GDM1 (cell line): ENCODE measurements at regions not wholly inside any gene's neighbourhood (a gene's known extent, or its start where the extent isn't known, plus 50 kb on each side); places are given as distances from the start of the nearest gene placed in this dataset.
A peak's percentile ranks its signal among the peaks of the same experiment; 100 is the strongest.
"Not testable (repeated sequence)": the region's sequence is repeated elsewhere in the genome, so short reads cannot be mapped to it uniquely, and the experiment has no call there.

Experiments
- DNase-seq: peaks from one replicate; lab custom pipeline; 2025; lab: John Stamatoyannopoulos, UW

DNA sequence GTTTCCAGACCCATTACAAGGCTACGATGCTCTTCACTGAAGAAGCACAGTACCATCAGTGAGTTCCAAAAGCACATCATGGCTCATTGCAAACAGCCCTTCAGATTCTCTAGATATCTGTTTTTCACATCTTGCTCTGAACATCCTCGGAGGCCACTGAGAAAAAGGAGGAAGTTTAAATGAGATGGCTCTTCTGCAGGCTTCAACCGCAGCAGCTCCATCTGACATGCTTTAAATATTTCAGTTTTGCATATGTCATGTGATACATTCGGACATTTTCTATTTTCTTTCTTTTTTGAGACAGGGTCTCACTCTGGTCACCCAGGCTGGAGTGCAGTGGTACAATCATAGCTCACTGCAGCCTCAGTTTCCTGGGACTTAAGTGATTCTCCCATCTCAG is 396.8 kb downstream of the NPIPA8 start:
- no peak for DNase-seq

DNA sequence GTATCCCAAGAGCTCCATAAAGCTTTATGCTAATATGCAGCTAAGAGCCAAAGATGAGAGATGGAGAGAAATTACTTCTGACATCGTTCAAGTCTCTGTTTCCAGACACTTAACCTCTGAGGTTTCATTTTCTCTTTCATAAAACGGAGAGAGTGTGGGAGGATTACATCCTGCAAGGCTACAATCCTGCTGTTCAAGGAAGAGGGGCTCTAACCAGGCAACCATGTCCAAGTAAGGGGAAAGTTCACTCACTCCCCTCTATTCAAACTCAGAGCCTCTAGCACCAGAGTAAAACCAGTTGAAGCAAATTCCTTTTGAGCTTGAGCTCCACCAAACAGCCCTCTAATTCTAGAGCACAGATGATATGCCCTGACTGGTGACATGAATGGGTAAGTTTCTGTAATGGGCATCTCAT is 397.4 kb downstream of the NPIPA8 start:
- no peak for DNase-seq

DNA sequence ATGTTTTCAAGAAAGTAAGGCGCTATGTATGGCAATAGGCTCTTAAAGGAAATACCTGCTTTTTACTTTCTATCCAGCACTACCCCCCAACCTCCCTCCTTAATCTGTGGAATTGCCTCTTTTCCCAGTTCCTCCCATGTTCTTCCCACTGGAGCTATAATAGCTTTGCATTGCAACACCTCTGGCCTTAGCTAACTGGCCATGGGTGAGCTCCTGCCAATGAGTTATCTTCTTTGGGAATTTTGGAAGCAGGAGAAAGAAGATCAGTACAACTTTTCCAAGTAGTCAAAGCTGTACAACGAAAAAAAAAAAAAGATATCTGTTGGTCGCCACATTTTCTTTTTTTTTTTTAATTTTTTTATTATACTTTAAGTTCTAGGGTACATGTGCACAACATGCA is 398.0 kb downstream of the NPIPA8 start:
- no peak for DNase-seq

DNA sequence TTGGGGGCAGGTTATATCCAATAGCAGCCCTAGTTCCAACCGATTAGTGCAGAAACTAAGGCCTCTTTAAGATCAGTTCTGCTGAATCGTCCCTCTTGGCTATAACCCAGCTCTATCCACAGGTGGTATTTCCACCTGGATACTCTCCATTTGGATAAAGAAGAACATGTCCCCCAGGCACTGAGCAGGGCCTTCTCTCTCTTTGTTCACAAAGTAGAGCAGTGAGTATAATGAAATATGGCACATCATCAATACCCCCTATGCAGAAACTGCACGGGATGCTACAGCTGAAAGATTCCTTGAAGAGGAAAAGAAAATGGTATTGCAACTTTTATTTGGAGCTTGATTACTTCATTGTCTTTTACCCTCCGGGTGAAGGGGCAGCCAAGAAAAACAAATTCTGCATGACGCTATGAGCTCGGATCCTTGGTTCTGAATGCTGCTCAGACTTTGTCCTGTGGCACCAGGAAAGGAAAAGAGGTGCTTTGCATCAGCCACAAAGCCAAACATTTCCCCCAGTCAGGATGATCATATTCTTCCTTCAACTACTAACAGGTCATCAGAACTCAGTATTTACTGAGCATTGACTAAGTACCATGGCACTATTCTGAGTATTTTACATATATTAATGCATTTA is 399.7 kb downstream of the NPIPA8 start:
- DNase-seq, result no peak

DNA sequence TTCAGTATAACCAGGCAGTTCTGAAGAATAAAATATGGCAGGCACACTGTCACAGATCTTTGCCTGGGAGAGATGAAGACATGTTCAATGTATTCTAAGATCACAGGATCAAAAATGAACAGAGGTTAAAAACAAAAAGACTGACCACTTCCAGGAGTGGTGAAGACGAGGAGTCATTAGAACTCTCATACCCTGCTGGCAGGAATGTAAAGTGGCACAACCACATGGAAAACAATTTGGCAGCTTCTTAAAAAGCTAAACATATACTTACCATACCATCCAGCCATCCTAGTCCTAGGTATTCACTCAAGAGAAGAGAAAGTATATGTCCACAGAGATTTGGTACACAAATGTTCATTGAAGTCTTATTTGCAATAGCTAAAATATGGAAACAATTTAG is 406.3 kb downstream of the NPIPA8 start:
- no peak for DNase-seq

DNA sequence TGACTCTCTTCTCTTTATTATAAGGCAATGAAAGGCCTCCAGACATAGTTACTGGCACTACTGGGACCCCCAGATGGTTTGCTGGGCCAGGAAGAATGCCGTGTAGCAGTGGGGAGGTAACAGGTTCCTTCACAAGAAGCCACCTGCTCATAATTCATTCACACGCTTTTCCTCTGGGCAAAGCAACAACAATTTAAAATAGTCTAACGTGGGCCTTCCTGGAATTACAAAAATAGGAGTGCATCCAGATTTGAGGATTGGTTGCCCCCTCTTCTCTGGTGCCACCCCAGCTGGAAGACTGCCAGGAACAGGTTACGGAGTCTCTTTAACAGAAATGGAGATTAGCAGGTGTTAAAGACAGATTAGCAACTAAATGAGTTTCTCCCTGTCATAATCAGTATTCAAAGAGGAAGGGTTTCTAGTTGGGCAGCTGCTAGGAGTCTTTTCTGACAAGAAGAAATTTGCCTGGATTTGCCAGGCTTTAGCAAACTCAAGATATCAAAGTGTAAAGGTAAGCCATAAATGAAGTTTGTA is 409.6 kb downstream of the NPIPA8 start:
- no peak for DNase-seq

DNA sequence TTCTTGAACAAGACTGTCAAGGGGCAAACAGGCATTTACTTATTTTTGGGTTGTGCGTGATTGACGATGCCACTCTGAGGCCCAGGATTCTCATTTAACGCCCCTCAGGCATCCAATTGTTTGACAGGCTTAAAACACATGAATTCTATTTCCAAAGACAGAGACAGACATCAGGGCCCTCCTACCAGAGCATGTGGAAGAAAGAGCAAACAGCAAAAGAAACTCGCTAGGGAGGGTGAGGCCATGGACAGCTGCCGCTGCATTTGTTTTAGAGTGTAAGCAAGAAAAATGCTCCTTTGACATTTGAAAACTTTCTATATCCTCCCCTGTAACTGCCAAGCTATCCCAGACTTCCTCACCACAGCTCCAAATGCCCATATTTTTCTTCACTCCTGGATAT is 410.1 kb downstream of the NPIPA8 start:
- DNase-seq, result no peak

DNA sequence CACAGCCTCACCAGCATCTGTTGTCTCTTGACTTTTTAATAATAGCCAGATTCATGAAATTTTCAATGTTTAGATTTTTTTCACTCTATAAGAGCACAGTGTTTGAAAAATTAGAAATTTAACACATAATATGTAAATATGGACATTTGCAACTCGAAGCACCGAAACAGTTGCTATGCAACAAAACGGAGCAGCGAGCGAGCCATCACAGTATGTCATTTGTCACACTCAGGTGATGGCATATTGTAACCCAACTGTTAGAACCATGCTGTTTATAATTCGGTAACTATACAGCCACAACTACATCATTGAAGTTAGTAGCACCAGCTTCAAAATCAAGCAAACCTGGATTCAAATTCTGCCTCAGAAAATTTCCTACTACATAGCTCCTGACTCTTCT is 410.8 kb downstream of the NPIPA8 start:
- no peak for DNase-seq

DNA sequence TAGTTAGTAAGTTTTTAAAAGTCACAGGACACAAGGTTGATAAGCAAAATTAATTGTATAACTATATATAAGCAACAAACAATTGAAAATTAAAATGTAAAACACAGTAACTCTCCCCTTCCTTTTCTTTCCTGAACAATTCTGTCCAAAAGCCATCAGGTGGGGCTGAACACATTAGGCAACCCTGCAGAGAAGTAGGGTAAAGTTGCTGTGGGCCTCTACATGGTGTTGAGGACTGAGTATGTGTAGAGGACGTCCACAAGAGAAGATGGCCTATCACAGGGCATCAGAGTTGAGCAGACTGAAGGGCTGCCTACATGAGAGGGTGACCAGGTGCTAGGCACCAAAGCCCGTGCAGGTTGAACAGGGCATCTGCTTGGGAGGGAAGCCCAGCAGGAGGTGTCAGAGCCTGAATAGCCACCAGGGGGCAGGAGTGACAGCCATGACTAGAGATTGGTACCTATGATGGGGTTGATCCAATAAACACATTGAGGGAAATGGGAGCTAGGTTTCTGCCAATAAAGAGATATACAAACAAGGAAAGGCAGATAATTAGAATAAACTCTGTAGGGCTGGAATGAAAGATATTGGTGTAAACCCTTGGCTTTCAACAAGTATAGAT is 415.1 kb downstream of the NPIPA8 start:
- peak; percentile 17 for DNase-seq

DNA sequence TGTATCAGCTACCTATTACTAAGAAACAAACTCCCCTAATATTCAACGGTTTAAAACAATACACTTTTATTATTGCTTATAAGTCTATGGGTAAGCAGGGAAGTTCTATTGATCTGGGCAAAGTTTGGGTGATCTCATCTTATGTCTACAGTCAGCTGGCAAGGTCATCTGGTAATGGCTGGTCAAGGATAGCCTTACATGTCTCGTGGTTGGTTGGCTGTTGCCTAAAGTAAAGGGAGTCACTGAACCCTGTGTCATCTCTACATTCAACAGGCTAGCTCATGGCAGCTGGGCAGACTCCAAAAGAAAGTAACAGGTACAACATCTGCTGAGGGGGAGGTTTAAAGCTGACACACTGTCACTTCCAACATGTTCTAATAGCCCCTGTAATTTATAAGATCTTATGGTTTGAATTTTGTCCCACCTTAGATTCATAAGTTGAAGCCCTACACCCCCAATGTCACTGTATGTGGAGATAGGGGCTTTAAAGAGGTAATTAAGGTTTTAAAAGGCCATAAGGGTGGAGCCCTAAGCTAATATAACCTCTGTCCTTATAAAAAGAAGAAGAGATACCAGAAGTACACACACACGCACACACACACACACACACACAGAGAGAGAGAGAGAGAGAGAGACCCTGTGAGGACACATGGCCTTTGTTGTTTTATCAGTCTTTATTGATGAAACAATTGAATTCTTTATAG is 419.1 kb downstream of the NPIPA8 start:
- no peak for DNase-seq

DNA sequence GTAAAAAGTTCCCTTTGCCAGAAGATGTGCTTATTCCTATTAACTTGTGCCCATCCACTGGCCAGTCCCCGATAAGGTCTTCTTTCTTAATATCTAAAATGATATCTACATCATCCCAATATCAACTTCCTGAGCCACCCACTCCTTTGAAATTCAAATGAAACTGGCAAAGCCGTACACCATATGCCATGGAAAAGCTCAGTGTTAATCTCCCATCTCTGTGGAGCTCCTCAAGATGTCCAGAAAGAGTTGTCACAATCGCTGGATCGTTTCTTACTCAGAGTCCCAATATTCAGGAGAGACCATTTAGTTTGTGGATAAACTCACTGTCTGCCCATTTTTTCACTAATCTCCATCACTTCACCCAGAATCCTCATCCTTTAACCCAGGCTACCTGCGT is 420.7 kb downstream of the NPIPA8 start:
- DNase-seq, result no peak

DNA sequence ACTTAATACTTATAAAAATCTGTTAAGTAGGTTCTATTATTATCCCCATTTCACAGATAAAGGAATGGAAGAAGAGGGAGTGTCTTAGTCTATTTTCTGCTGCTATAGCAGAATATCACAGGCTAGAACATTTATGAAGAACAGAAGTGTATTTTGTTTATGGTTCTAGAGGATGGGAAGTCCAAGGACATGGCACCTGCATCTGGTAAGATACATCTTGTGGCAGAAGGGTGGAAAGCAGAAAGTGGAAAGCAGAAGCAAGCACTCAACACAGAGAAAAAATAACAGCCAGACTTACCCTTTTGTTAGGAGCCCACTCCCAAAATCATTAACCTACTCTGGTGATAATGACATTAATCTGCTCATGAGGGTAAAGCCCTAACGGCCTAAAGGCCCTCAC is 422.4 kb downstream of the NPIPA8 start:
- DNase-seq, result no peak

DNA sequence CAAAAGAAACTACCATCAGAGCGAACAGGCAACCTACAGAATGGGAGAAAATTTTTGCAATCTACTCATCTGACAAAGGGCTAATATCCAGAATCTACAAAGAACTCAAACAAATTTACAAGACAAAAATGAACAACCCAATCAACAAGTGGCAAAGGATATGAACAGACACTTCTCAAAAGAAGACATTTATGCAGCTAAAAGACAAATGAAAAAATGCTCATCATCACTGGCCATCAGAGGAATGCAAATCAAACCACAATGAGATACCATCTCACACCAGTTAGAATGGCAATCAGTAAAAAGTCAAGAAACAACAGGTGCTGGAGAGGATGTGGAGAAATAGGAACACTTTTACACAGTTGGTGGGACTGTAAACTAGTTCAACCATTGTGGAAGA is 425.0 kb downstream of the NPIPA8 start:
- not testable (repeated sequence) for DNase-seq

DNA sequence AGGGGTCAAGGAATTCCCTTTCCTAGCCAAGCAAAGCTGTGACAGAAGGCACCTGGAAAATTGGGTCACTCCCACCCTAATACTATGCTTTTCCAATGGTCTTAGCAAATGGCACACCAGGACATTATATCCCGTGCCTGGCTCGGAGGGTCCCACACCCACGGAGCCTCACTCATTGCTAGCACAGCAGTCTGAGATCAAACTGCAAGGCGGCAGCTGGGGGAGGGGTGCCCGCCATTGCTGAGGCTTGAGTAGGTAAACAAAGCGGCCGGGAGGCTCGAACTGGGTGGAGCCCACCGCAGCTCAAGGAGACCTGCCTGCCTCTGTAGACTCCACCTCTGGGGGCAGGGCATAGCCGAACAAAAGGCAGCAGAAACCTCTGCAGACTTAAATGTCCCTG is 429.9 kb downstream of the NPIPA8 start:
- DNase-seq, result not testable (repeated sequence)

DNA sequence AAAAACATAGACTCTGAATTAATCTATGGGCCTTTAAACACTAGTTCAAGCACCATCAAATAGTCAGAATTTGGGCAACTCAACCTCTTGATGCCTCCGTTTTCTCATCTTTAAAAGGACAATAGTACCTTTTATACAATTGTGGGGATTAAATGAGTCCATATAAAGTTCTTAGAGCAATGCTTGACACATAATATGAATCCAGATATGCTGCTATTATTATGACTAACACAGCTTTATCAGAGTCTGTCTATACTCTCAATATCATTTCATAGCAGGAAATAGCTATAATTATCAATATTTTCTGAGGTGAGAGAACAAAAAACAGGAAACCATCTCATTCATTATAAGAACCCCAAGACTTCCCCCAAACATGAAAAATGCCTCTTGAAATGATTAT is 430.5 kb upstream of the XYLT1 start:
- no peak for DNase-seq

DNA sequence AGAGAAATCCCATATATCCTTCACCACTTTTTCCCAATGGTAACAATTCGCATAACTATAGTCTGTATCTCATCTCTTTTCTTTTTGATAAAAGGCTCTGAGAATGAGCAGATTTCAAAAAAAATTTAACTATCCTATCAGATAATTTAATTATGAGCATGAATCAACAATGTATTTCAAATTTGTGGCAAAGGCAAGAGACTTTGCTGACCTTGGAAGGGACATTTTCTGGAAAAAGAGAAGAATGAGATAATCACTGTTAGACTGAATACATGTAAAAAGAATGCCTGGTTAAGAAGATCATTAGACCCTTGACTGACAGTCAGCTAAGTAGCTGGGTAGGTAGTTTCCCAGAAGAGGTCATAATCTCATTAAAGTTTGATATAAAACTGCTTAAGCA is 428.4 kb upstream of the XYLT1 start:
- DNase-seq, result no peak

DNA sequence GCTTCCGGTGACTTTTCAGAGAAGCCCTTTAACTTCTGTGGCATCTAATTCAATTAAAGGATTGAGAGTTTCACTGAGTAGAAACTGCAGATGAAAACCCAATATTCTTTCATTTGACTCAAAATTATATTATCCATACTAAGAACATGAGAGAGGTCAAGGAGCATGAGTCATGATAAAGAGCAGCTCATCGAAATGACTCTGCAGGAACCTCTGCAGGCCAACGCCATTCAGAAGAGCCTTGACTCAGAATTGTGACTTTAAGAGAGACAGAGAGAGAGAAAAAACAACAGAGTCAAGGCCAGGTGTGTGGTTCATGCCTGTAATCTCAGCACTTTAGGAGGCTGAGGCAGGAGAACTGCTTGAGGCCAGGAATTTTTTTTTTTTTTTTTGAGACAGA is 417.2 kb upstream of the XYLT1 start:
- DNase-seq, result no peak

DNA sequence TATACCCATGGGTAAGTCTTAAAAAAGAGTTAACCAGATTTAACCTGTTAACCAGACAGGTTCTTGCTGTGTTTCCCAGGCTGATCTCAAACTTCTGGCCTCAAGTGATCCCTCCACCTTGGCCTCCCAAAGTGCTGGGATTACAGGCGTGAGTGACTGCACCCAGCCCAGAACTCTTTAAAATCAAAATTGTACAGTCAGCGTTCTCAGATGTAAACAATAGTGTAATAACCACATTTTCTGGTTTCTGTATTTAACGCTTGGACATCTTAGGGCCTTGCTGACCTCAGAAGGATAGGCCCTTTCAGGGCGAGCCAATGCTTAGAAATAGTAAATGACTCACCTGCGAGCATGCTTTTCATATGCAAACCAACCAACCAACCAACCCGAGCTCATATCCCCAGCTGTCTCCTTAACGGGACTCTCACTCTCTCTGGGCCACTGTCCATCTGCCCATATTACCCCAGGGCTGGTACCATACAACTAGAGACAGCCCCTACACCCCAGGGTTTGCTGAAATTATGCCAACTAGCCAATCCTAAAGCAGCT is 415.0 kb upstream of the XYLT1 start:
- DNase-seq, result no peak

DNA sequence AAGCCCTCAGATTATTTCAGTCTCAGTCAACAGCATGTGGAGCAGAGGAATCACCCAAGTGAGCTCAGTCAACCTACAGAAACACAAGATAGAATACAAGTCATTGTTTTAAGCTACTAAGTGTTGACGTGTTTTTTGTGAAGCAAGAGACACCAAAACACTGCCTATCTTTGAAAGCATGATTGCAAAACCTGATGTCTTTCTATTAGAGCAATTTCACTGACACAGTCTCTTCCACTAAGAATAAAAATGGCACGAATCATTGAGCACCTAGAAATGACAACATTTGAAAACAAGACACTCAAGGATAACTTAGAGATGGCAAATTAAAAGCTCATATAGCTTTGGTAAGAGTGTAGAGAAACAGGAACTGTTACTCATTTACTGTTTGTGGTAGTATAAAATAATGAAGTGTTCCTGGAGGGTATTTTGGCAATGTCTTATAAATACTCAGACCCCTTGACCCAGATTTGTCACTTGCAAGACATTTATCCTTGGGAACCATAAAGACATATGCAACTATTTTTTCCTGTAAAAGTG is 407.1 kb upstream of the XYLT1 start:
- no peak for DNase-seq

DNA sequence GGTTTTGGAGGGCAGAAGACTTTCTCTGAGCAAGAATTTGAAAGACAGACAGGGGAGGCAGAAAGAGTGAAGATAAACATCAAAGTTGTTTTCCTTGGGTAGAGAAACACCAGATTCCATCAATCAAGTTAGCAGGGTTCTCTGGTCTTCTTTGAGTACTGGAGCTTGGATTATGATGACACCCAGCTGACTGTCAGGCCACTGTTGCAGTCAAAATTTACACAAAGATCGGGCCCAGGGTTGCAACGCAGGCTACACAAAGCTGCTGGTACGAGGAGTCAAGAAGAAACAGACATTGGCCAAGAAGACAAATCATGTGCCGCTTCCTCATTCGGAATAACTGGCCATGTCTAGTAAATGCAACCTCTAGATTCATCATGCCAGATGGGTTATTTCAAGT is 396.2 kb upstream of the XYLT1 start:
- no peak for DNase-seq

DNA sequence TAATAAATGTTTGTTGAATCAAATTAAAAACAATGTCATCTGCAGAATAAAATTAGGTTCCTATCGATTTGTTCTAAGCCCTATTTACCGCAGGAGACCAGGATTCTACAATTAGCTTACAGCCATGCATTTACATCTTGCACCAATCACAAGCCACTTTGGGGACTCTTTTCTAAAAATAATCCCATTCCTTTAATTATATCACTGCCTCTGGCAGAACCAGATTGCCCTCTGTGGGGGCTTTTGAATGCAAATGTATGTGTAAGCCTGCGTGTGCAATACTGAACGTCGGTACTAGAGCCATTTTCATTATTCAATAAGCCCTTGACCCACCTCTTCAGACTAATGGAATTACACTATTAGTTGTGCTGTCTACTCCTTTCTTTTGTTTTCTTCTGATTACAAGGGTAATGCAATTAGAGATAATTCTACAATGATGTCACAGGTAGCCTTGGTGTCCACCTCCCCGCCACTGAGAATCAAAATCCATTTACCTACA is 391.3 kb upstream of the XYLT1 start:
- no peak for DNase-seq

DNA sequence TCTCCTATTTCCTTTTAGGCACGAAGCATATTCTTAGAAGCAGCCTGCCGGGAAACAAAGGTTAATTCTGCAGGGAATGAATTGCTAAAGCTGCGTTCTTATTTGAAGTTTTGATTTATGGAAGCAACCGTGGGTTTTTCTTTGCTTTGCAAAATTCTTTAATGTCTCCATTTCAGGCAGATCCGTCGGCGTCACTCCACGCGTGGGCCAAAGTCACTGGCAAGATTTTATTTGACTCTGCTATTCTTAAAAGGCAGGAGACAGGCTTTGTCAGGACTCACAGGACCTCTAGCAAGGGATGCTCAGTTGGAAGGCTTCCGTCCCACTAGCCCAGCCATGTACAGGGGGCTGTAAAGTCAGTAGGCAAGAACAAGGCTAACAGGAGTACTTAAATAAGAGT is 387.3 kb upstream of the XYLT1 start:
- no peak for DNase-seq

DNA sequence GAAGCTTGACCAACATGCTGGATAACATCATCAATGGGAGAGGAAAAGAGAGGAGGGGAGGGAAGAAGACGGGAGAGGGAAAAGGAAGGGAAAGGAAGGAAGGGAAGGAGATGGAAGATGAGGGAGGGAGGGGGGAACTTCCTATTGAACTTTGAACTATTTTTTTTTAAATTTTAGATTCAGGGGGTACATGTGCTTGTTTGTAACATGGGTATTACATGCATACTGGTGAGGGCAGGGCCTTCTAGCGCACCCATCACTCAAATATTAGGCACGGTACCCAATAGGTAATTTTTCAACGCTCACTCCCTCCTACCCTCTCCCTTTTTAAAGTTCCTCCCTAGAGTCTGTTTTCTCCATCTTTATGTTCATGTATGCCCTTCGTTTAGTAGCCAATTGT is 383.2 kb upstream of the XYLT1 start:
- no peak for DNase-seq
